GM12891 (cell line): ENCODE measurements at regions not wholly inside any gene's neighbourhood (a gene's known extent, or its start where the extent isn't known, plus 50 kb on each side); places are given as distances from the start of the nearest gene placed in this dataset.

Experiments
- DNase-seq: peaks from one replicate; pipeline ENCODE4 v3.0.0; 2011; ENCODE audit warnings: low spot score; ENCODE audit not compliant: insufficient read length
- FAIRE-seq: peaks from 2 replicates; lab custom pipeline; 2011; peaks lifted over from hg19 to GRCh38; lab: Jason Lieb, UNC
- PAX5 ChIP-seq: IDR thresholded peaks from 2 replicates; pipeline ENCODE4 v1.6.1; 2011; ENCODE audit warnings: low read length, moderate library complexity, mild to moderate bottlenecking; ENCODE audit not compliant: insufficient read depth, severe bottlenecking
- POLR2A ChIP-seq: IDR thresholded peaks from 2 replicates; pipeline ENCODE4 v1.6.1; 2011; ENCODE audit warnings: low read depth, low read length, control low read depth
- POLR2AphosphoS5 ChIP-seq: IDR thresholded peaks from 2 replicates; pipeline ENCODE4 v1.6.1; 2011; ENCODE audit warnings: low read depth, low read length, control low read depth
- POU2F2 ChIP-seq: IDR thresholded peaks from 2 replicates; pipeline ENCODE4 v1.6.1; 2011; ENCODE audit warnings: low read depth, mild to moderate bottlenecking, control low read depth, low read length, moderate library complexity
- SPI1 ChIP-seq: IDR thresholded peaks from 2 replicates; pipeline ENCODE4 v1.6.1; 2011; ENCODE audit warnings: low read depth, low read length, control low read depth
- TAF1 ChIP-seq: IDR thresholded peaks from 2 replicates; pipeline ENCODE4 v1.6.1; 2011; ENCODE audit warnings: low read depth, low read length, control low read depth

GRCh38 chr10:52474265-52474664 is 160.2 kb downstream of the DKK1 start:
- FAIRE-seq (no peak), DNase-seq (no peak)
- TF ChIP-seq SPI1 (no peak), POLR2AphosphoS5 (no peak), TAF1 (no peak), PAX5 (no peak), POLR2A (no peak), POU2F2 (no peak)

GRCh38 chr10:52477305-52477704 is 163.2 kb downstream of the DKK1 start:
- DNase-seq (no peak), FAIRE-seq (no peak)
- TF ChIP-seq TAF1, result no peak
- no peak for TF ChIP-seq SPI1
- no peak for TF ChIP-seq POLR2AphosphoS5
- TF ChIP-seq POLR2A, result no peak
- no peak for TF ChIP-seq POU2F2
- TF ChIP-seq PAX5, result no peak

- FAIRE-seq (no peak), DNase-seq (no peak)
Measured at GRCh38 chr10:52479567-52479966, 165.5 kb downstream of the DKK1 start.

GRCh38 chr10:52481986-52482555 is 168.0 kb downstream of the DKK1 start:
- no peak for TF ChIP-seq SPI1
- no peak for TF ChIP-seq POLR2A
- TF ChIP-seq POU2F2, result no peak
- TF ChIP-seq POLR2AphosphoS5, result no peak
- TF ChIP-seq TAF1, result no peak
- TF ChIP-seq PAX5, result no peak
- DNase-seq (no peak), FAIRE-seq (no peak)

More at GRCh38 chr10:52479567-52479966, 165.5 kb downstream of the DKK1 start:
- TF ChIP-seq SPI1, result no peak
- TF ChIP-seq TAF1, result no peak
- no peak for TF ChIP-seq POLR2A
- no peak for TF ChIP-seq PAX5
- no peak for TF ChIP-seq POU2F2
- TF ChIP-seq POLR2AphosphoS5, result no peak

GRCh38 chr10:52483587-52483986 is 169.5 kb downstream of the DKK1 start:
- no peak for TF ChIP-seq PAX5
- TF ChIP-seq POU2F2, result no peak
- no peak for TF ChIP-seq POLR2A
- no peak for TF ChIP-seq SPI1
- no peak for TF ChIP-seq TAF1
- TF ChIP-seq POLR2AphosphoS5, result no peak
- FAIRE-seq, result no peak
- DNase-seq, result no peak

- TF ChIP-seq TAF1, result no peak
- no peak for TF ChIP-seq SPI1
- no peak for TF ChIP-seq POU2F2
- no peak for TF ChIP-seq POLR2AphosphoS5
- TF ChIP-seq POLR2A, result no peak
- no peak for TF ChIP-seq PAX5
- no peak for FAIRE-seq
- no peak for DNase-seq
Measured at GRCh38 chr10:52484206-52485065, 170.4 kb downstream of the DKK1 start.

- FAIRE-seq (no peak), DNase-seq (no peak)
- TF ChIP-seq PAX5 (no peak), POLR2AphosphoS5 (no peak), SPI1 (no peak), TAF1 (no peak), POU2F2 (no peak), POLR2A (no peak)
Measured at GRCh38 chr10:52485462-52485861, 171.4 kb downstream of the DKK1 start.

- FAIRE-seq, result no peak
- TF ChIP-seq POLR2AphosphoS5 (no peak), TAF1 (no peak), POU2F2 (no peak), PAX5 (no peak), POLR2A (no peak), SPI1 (no peak)
- DNase-seq, result no peak
Measured at GRCh38 chr10:52486840-52487611, 172.9 kb downstream of the DKK1 start.
